Neuronal stem cell (in vitro differentiated cells): ENCODE measurements at regions not wholly inside any gene's neighbourhood (a gene's known extent, or its start where the extent isn't known, plus 50 kb on each side); places are given as distances from the start of the nearest gene placed in this dataset.

ENCODE experiments used
- DNase-seq: peaks from one replicate; pipeline ENCODE4 v3.0.0-alpha.2; 2013; ENCODE audit warnings: low spot score
- H2AFZ ChIP-seq: one replicate; pipeline ENCODE4 v1.6.1; 2013; ENCODE audit warnings: mild to moderate bottlenecking, low read length, inconsistent platforms
- H2AK5ac ChIP-seq: 2 replicates; pipeline ENCODE4 v1.6.1; 2013; ENCODE audit warnings: low read depth, mild to moderate bottlenecking, inconsistent platforms, low read length, moderate library complexity, mixed read lengths
- H2BK120ac ChIP-seq: 2 replicates; pipeline ENCODE4 v1.6.1; 2013; ENCODE audit warnings: low read depth, mild to moderate bottlenecking, inconsistent platforms, low read length, moderate library complexity, mixed read lengths
- H2BK12ac ChIP-seq: one replicate; pipeline ENCODE4 v1.6.1; 2013; ENCODE audit warnings: low read length, inconsistent platforms
- H2BK15ac ChIP-seq: 2 replicates; pipeline ENCODE4 v1.6.1; 2013; ENCODE audit warnings: mild to moderate bottlenecking, low read length, inconsistent platforms, mixed read lengths
- H2BK5ac ChIP-seq: one replicate; pipeline ENCODE4 v1.6.1; 2013; ENCODE audit warnings: inconsistent platforms, mild to moderate bottlenecking, low read length, moderate library complexity
- H3K14ac ChIP-seq: one replicate; pipeline ENCODE4 v1.6.1; 2013; ENCODE audit warnings: low read length, inconsistent platforms
- H3K18ac ChIP-seq: 2 replicates; pipeline ENCODE4 v1.6.1; 2013; ENCODE audit warnings: low read length, inconsistent platforms
- H3K23ac ChIP-seq: 2 replicates; pipeline ENCODE4 v1.6.1; 2013; ENCODE audit warnings: low read depth, mild to moderate bottlenecking, mixed read lengths, low read length, inconsistent platforms; ENCODE audit not compliant: poor library complexity
- H3K27ac ChIP-seq: replicated peaks from 3 replicates; pipeline ENCODE4 v1.5.1; 2013; ENCODE audit warnings: low read length, inconsistent platforms
- H3K27me3 ChIP-seq, 3 experiments: 2 replicates each; pipeline ENCODE4 v1.6.1; 2013; ENCODE audit warnings: low read length in 3 of 3, mild to moderate bottlenecking in 2 of 3, inconsistent platforms in 1 of 3, low read depth in 1 of 3, mixed read lengths in 1 of 3, moderate library complexity in 1 of 3; ENCODE audit not compliant: control insufficient read depth in 3 of 3, insufficient read depth in 3 of 3
- H3K36me3 ChIP-seq, 2 donors: replicated peaks in 1 of 2; 2 replicates each; pipeline ENCODE4 v1.6.1; 2013; ENCODE audit warnings: low read length in 2 of 2; ENCODE audit not compliant: control insufficient read depth in 2 of 2, insufficient read depth in 2 of 2
- H3K4ac ChIP-seq: 2 replicates; pipeline ENCODE4 v1.6.1; 2013; ENCODE audit warnings: inconsistent platforms, mild to moderate bottlenecking, low read length, moderate library complexity
- H3K4me1 ChIP-seq, 2 donors: 1 replicate in 1 of 2; 2 replicates in 1 of 2; pipeline ENCODE4 v1.6.1; 2013; ENCODE audit warnings: low read length in 2 of 2, low read depth in 1 of 2; ENCODE audit not compliant: control insufficient read depth in 2 of 2, insufficient read depth in 1 of 2
- H3K4me2 ChIP-seq: one replicate; pipeline ENCODE4 v1.6.1; 2013; ENCODE audit warnings: mild to moderate bottlenecking, low read length, inconsistent platforms; ENCODE audit not compliant: insufficient read depth, poor library complexity, severe bottlenecking
- H3K4me3 ChIP-seq, 2 donors: 2 replicates each; pipeline ENCODE4 v1.5.1; 2013; ENCODE audit warnings: low read length in 2 of 2, mild to moderate bottlenecking in 2 of 2, inconsistent platforms in 1 of 2, moderate library complexity in 1 of 2
- H3K79me1 ChIP-seq: one replicate; pipeline ENCODE4 v1.6.1; 2013; ENCODE audit warnings: low read depth, mild to moderate bottlenecking, inconsistent platforms, low read length, moderate library complexity
- H3K9ac ChIP-seq: one replicate; pipeline ENCODE4 v1.6.1; 2013; ENCODE audit warnings: mild to moderate bottlenecking, low read depth, low read length, inconsistent platforms; ENCODE audit not compliant: poor library complexity
- H3K9me3 ChIP-seq, 2 donors: replicated peaks in 1 of 2; 2 replicates each; pipeline versions ENCODE3 to v1.6.1; 2013; ENCODE audit warnings: low read length in 2 of 2, mild to moderate bottlenecking in 2 of 2, inconsistent platforms in 1 of 2, low read depth in 1 of 2, mixed read lengths in 1 of 2, moderate library complexity in 1 of 2; ENCODE audit not compliant: control insufficient read depth in 2 of 2, insufficient read depth in 1 of 2
- H4K8ac ChIP-seq: one replicate; pipeline ENCODE4 v1.6.1; 2013; ENCODE audit warnings: low read depth, mild to moderate bottlenecking, inconsistent platforms, low read length, moderate library complexity
- H4K91ac ChIP-seq: one replicate; pipeline ENCODE4 v1.6.1; 2013; ENCODE audit warnings: low read length, low read depth, mild to moderate bottlenecking, inconsistent platforms; ENCODE audit not compliant: poor library complexity
- WGBS, 2 donors: extraction: QIAGEN DNeasy Blood & Tissue Kit; methylation state at CpG; one replicate each; pipeline ENCODE4 v1.1.7; 2013; ENCODE audit warnings: missing lambda C conversion rate in 2 of 2, mixed read lengths in 1 of 2; ENCODE audit not compliant: insufficient read length in 2 of 2, insufficient replicate concordance in 1 of 2; ENCODE audit errors: extremely low coverage in 2 of 2; 5-methylcytosine and 5-hydroxymethylcytosine counted together

GRCh38 chr13:73287831-73288230 lies 229.0 kb downstream of the KLF5 start:
- no peak overlapping the region for H2BK120ac ChIP-seq

GRCh38 chr13:73286942-73287620 lies 228.3 kb downstream of the KLF5 start:
- H3K4me3 ChIP-seq = no peak overlapping the region
- WGBS, 2 donors = no CpG with 5 or more reads among the region's 10 CpGs
- no peak overlapping the region for H3K4ac ChIP-seq
- H3K9me3 ChIP-seq = no peaks in the 10 kb centered on the region
- H3K27ac ChIP-seq = no peak overlapping the region
- no peak overlapping the region for H3K18ac ChIP-seq
- H3K14ac ChIP-seq = no peak overlapping the region
- no peak overlapping the region for H4K91ac ChIP-seq
- no peak overlapping the region for H4K8ac ChIP-seq
- H3K4me2 ChIP-seq = no peak overlapping the region
- H3K9ac ChIP-seq = no peak overlapping the region
- no peaks in the 10 kb centered on the region for H3K79me1 ChIP-seq
- no peaks in the 10 kb centered on the region for H3K4me1 ChIP-seq
- no peak overlapping the region for H2BK120ac ChIP-seq
- H2BK5ac ChIP-seq = no peak overlapping the region
- no peaks in the 10 kb centered on the region for H3K27me3 ChIP-seq
- H2AK5ac ChIP-seq = no peak overlapping the region
- no peak overlapping the region for H2AFZ ChIP-seq
- no peak overlapping the region for H3K23ac ChIP-seq
- H2BK15ac ChIP-seq = no peak overlapping the region
- no peak for DNase-seq
- no peak overlapping the region for H2BK12ac ChIP-seq
- no peaks in the 10 kb centered on the region for H3K36me3 ChIP-seq

More at GRCh38 chr13:73287831-73288230, 229.0 kb downstream of the KLF5 start:
- no peak overlapping the region for H3K9ac ChIP-seq
- no CpG with 5 or more reads among the region's 3 CpGs for WGBS, 2 donors
- H2BK15ac ChIP-seq = no peak overlapping the region
- H3K79me1 ChIP-seq = no peaks in the 10 kb centered on the region
- no peaks in the 10 kb centered on the region for H3K4me1 ChIP-seq
- no peak overlapping the region for H3K4ac ChIP-seq
- no peaks in the 10 kb centered on the region for H3K9me3 ChIP-seq
- no peak overlapping the region for H3K4me2 ChIP-seq
- no peak for DNase-seq
- no peak overlapping the region for H2BK5ac ChIP-seq
- H3K27ac ChIP-seq = no peak overlapping the region
- H2AK5ac ChIP-seq = no peak overlapping the region
- no peak overlapping the region for H3K18ac ChIP-seq
- no peak overlapping the region for H2BK12ac ChIP-seq
- no peak overlapping the region for H3K14ac ChIP-seq
- no peak overlapping the region for H2AFZ ChIP-seq
- H4K8ac ChIP-seq = no peak overlapping the region
- H3K36me3 ChIP-seq = no peaks in the 10 kb centered on the region
- H3K23ac ChIP-seq = no peak overlapping the region
- H3K27me3 ChIP-seq = no peaks in the 10 kb centered on the region
- H3K4me3 ChIP-seq = no peak overlapping the region
- no peak overlapping the region for H4K91ac ChIP-seq

- Histone ChIP-seq H3K23ac (no peak overlapping the region), H2BK5ac (no peak overlapping the region), H2BK120ac (no peak overlapping the region), H3K27ac (no peak overlapping the region), H3K9me3 (no peaks in the 10 kb centered on the region), H3K9ac (no peak overlapping the region), H2BK12ac (no peak overlapping the region), H3K14ac (no peak overlapping the region), H3K79me1 (no peaks in the 10 kb centered on the region), H2AK5ac (no peak overlapping the region), H3K4me3 (no peak overlapping the region), H3K18ac (no peak overlapping the region), H2BK15ac (no peak overlapping the region), H3K4me2 (no peak overlapping the region), H3K36me3 (no peaks in the 10 kb centered on the region), H3K4me1 (no peaks in the 10 kb centered on the region), H2AFZ (no peak overlapping the region), H4K91ac (no peak overlapping the region), H3K27me3 (no peaks in the 10 kb centered on the region), H3K4ac (no peak overlapping the region), H4K8ac (no peak overlapping the region)
- DNase-seq = no peak
- WGBS, 2 donors = no CpG with 5 or more reads among the region's 5 CpGs
Measured at GRCh38 chr13:73286177-73286576, 227.4 kb downstream of the KLF5 start.

GRCh38 chr13:73284081-73284874 lies 225.5 kb downstream of the KLF5 start:
- H3K14ac ChIP-seq = no peak overlapping the region
- no peak overlapping the region for H3K4me3 ChIP-seq
- no peaks in the 10 kb centered on the region for H3K36me3 ChIP-seq
- no peak overlapping the region for H3K9ac ChIP-seq
- no peak overlapping the region for H2AFZ ChIP-seq
- H3K18ac ChIP-seq = no peak overlapping the region
- no peaks in the 10 kb centered on the region for H3K27me3 ChIP-seq
- no peak overlapping the region for H2BK120ac ChIP-seq
- H3K23ac ChIP-seq = no peak overlapping the region
- no peak overlapping the region for H3K27ac ChIP-seq
- H2AK5ac ChIP-seq = no peak overlapping the region
- DNase-seq = no peak
- H3K79me1 ChIP-seq = no peaks in the 10 kb centered on the region
- H3K9me3 ChIP-seq = no peaks in the 10 kb centered on the region
- H4K91ac ChIP-seq = no peak overlapping the region
- no peak overlapping the region for H2BK12ac ChIP-seq
- no peak overlapping the region for H3K4ac ChIP-seq
- H2BK15ac ChIP-seq = no peak overlapping the region
- no peaks in the 10 kb centered on the region for H3K4me1 ChIP-seq
- no peak overlapping the region for H4K8ac ChIP-seq
- WGBS, 2 donors = 100% methylated on average over 1 of the region's 6 CpGs; no CpG with 5 or more reads in 1 of the 2 donors
- no peak overlapping the region for H3K4me2 ChIP-seq
- H2BK5ac ChIP-seq = no peak overlapping the region
